ENCODE measurements at regions not wholly inside any gene's neighbourhood (a gene's known extent, or its start where the extent isn't known, plus 50 kb on each side); places are given as distances from the start of the nearest gene placed in this dataset.
"Not testable (repeated sequence)": the region's sequence is repeated elsewhere in the genome, so short reads cannot be mapped to it uniquely, and the experiment has no call there.

- WGBS: 17% methylated on average over 1 of the region's 1 CpG
Measured at GRCh38 chr1:190688096-190688495, 210.4 kb upstream of the BRINP3 start.

GRCh38 chr1:190698488-190698887 lies 220.8 kb upstream of the BRINP3 start:
- intact Hi-C loops (cut with DNase I); H3K4me3 ChIP-seq; H3K4me1 ChIP-seq; H3K27me3 ChIP-seq; H3K9me3 ChIP-seq; H3K36me3 ChIP-seq; DNase-seq (ENCODE audit: extremely low spot score); H3K27ac ChIP-seq (replicated peaks in 1 of 4): not testable (repeated sequence)
- 77% methylated on average over 3 of the region's 4 CpGs for WGBS

More at GRCh38 chr1:190688096-190688495, 210.4 kb upstream of the BRINP3 start:
- Histone ChIP-seq H3K27me3 (no peaks in the 10 kb centered on the region), H3K9me3 (no peaks in the 10 kb centered on the region), H3K27ac (replicated peaks in 1 of 4) (no peak overlapping the region), H3K36me3 (no peaks in the 10 kb centered on the region), H3K4me3 (no peak overlapping the region), H3K4me1 (peaks cover 0 to 9% (median 3%) of the 10 kb centered on the region in 4 donors)
- no peak for DNase-seq (ENCODE audit: extremely low spot score)
- TF ChIP-seq CTCF (IDR thresholded peaks at IDR 0.05): no peak
- no peak for TF ChIP-seq EP300 (IDR thresholded peaks at IDR 0.05)
- no peak for TF ChIP-seq POLR2AphosphoS5 (IDR thresholded peaks at IDR 0.05)
- TF ChIP-seq POLR2A (IDR thresholded peaks at IDR 0.05; ENCODE audit: low read depth): no peak
- intact Hi-C loops (cut with DNase I): no loop called here

- intact Hi-C loops (cut with DNase I): no loop called here
- WGBS: 85% methylated on average over 3 of the region's 3 CpGs
Measured at GRCh38 chr1:190699165-190699564, 221.5 kb upstream of the BRINP3 start.

GRCh38 chr1:190708418-190709057 lies 230.9 kb upstream of the BRINP3 start:
- H3K27ac ChIP-seq (replicated peaks in 1 of 4): no peak overlapping the region
- DNase-seq (ENCODE audit: extremely low spot score): no peak
- no peaks in the 10 kb centered on the region for H3K9me3 ChIP-seq
- no peaks in the 10 kb centered on the region for H3K27me3 ChIP-seq
- 90% methylated on average over 4 of the region's 4 CpGs for WGBS
- no peak for TF ChIP-seq POLR2A (IDR thresholded peaks at IDR 0.05; ENCODE audit: low read depth)
- no peak for TF ChIP-seq EP300 (IDR thresholded peaks at IDR 0.05)
- intact Hi-C loops (cut with DNase I): no loop called here
- no peaks in the 10 kb centered on the region for H3K36me3 ChIP-seq
- H3K4me3 ChIP-seq: no peak overlapping the region
- no peaks in the 10 kb centered on the region for H3K4me1 ChIP-seq

More at GRCh38 chr1:190699165-190699564, 221.5 kb upstream of the BRINP3 start:
- no peaks in the 10 kb centered on the region for H3K4me1 ChIP-seq
- H3K27ac ChIP-seq (replicated peaks in 1 of 4): no peak overlapping the region
- no peaks in the 10 kb centered on the region for H3K36me3 ChIP-seq
- H3K9me3 ChIP-seq: no peaks in the 10 kb centered on the region
- no peak overlapping the region for H3K4me3 ChIP-seq
- H3K27me3 ChIP-seq: no peaks in the 10 kb centered on the region
- no peak for TF ChIP-seq CTCF (IDR thresholded peaks at IDR 0.05)
- no peak for TF ChIP-seq POLR2AphosphoS5 (IDR thresholded peaks at IDR 0.05)
- no peak for DNase-seq (ENCODE audit: extremely low spot score)

GRCh38 chr1:190711069-190711468 lies 233.4 kb upstream of the BRINP3 start:
- no peaks in the 10 kb centered on the region for H3K9me3 ChIP-seq
- no peak for DNase-seq (ENCODE audit: extremely low spot score)
- no peaks in the 10 kb centered on the region for H3K4me1 ChIP-seq
- no peaks in the 10 kb centered on the region for H3K27me3 ChIP-seq
- no peaks in the 10 kb centered on the region for H3K36me3 ChIP-seq
- intact Hi-C loops (cut with DNase I): no loop called here
- TF ChIP-seq CTCF (IDR thresholded peaks at IDR 0.05) (no peak), POLR2AphosphoS5 (IDR thresholded peaks at IDR 0.05) (no peak)
- H3K27ac ChIP-seq (replicated peaks in 1 of 4): no peak overlapping the region
- H3K4me3 ChIP-seq: no peak overlapping the region

GRCh38 chr1:190717055-190717454 lies 239.4 kb upstream of the BRINP3 start:
- no peaks in the 10 kb centered on the region for H3K36me3 ChIP-seq
- no peaks in the 10 kb centered on the region for H3K9me3 ChIP-seq
- H3K4me3 ChIP-seq: no peak overlapping the region
- WGBS: 70% methylated on average over 1 of the region's 1 CpG
- intact Hi-C loops (cut with DNase I): no loop called here
- TF ChIP-seq POLR2A (IDR thresholded peaks at IDR 0.05; ENCODE audit: low read depth) (no peak), POLR2AphosphoS5 (IDR thresholded peaks at IDR 0.05) (no peak), CTCF (IDR thresholded peaks at IDR 0.05) (no peak), EP300 (IDR thresholded peaks at IDR 0.05) (no peak)
- no peaks in the 10 kb centered on the region for H3K4me1 ChIP-seq
- H3K27me3 ChIP-seq: no peaks in the 10 kb centered on the region
- H3K27ac ChIP-seq (replicated peaks in 1 of 4): no peak overlapping the region
- no peak for DNase-seq (ENCODE audit: extremely low spot score)
